ENCODE measurements at regions not wholly inside any gene's neighbourhood (a gene's known extent, or its start where the extent isn't known, plus 50 kb on each side); places are given as distances from the start of the nearest gene placed in this dataset.

DNA sequence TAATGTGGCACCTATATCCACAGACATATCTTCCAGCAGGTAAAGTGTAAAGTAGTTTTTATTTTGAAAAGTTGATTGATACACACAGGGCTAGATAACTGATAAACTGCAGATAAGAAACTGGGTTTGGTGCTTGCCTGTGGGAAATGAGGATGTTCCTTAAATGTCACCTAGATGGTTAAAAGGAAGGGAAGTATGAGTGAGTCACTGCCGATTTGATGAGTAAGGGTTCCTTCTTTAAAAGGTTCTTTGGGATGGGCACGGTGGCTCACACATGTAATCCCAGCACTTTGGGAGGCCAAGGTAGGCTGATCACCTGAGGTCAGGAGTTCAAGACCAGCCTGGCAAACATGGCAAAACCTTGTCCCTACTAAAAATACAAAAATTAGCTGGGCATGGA, 73.8 kb upstream of the FRY start:
- DNase-seq (ENCODE audit: low read depth in 2 of 2) = no peak

DNA sequence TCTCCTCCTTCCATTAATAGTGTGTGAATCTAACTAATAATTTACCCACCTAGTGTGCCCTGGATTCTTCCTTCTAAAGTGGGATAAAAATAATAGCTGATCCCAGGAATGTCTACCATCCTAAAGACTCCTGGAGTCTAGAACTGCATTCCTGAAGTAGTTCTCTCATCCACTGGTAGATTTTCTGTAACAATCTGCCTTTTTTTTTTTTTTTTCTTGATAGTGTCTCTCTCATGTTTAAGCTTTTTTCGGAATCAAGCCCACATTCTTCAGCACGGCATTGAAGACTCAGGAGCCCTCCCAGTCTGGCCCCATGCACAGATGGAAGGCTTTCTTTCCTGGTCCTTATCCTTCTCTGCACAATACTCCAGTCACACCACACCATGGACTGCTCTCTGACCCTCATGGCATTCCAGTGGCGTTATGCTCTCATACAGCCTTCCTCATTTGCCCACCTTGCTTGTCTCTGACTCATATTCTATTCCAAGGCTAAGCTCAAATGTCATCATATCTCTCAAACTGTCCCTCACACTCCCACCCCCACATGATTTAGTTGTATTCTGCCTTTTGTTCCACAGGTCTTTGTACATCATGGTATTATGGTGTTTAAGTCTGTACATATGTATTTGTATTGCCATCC, 68.7 kb upstream of the FRY start:
- DNase-seq (ENCODE audit: low read depth in 2 of 2) = no peak

DNA sequence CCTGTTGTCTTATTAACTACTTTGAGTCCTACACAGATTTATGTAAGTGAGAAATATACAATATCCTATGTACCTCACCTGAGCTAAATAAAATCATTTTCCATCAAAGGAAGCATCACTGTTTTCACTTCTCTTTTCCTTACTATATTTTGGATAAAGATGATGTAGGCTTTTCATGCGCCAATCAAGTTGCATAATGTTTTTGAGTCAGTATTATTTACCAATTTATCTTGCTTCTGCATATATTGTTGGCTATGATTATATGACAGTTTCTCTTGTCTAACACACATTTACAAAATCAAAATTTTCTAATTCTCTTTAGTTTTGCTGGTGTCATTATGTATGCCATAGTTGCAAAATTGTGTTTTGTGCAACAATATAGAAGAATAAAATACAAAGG, 67.9 kb upstream of the FRY start:
- no peak for DNase-seq (ENCODE audit: low read depth in 2 of 2)

DNA sequence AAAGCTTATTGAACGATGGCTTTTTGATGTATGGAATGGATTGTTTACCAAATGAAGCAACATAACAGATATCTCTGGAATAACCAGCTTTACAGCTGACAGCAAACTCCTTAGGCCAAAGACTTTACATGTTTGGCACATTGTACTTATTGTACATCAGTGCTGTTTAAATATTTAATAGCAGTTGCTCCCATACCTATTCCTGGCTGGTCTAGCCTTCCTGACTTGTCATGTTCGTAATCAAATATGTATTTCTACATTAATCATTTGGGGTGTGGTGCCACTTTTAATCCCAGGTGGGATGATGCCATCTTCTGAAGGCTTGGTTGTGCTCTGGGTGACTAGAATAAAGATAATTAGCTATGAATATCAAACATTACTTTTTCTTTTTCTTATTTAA, 67.4 kb upstream of the FRY start:
- DNase-seq (ENCODE audit: low read depth in 2 of 2) = no peak

DNA sequence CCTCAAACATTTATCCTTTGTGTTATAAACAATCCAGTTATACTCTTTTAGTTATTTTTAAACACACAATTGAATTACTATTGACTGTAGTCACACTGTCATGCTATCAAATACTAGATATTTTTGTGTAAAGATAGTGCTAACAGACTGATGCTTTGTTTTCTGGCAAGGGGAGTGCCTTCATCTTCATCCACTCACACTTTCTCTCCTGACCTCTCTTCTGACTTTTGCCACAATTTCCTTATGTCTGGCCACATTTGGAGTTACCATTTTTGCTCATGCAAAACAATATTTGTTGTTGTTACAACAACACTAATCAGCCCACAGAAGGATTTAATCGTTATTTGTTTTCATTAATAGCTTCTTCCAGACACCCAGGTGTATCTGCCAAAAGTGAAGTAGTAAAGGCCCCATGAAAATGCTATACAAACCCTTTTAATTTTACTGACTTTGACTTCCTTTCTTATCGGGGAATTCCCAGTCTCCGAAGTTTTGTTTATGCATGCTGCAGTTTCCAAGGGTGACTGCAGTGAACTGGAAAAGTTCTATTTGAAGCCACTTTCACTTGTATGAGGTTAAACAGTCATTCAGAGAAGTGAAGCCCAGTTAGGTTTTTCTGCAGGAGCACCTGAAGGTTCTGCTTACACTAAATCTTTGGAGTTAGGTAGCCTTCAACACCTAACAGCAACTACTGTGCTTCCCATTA, 66.1 kb upstream of the FRY start:
- DNase-seq (ENCODE audit: low read depth in 2 of 2) = no peak

DNA sequence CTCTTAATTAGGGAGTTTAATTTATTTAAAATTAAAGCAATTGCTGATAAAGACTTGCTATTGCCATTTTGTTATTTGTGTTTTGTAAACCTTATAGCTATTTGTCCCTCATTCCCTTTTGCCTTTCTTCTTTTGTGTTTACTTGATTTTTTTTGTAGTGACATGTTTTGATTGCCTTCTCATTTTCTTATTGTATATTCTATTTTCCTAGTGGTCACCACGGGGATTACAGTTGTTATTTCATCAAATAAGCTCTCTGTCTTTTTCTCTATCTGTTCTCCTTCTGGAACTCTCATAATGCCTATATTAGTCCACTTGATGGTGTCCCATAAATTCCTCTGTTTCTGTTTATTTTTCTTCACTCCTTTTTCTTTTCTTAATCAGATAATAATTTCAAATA, 64.4 kb upstream of the FRY start:
- DNase-seq (ENCODE audit: low read depth in 2 of 2) = no peak

DNA sequence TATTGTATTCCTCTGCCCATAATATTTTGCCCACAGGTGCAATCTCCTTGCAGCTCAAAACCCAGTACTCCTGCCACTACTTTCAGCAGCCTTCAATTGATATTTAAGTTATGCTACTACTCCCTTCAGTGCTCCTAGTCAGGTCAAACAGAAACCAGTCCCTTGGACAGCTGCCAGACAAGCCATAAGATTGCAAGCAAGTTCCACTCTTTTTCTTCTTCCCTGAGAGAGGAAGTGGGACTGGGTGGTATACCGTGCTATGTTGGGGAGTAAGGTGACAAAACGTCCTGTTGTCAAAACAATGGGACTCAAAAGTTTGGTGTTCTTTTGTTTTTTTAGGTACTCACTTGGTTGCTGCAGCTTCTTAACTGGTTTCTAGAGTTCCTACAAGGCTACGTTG, 63.1 kb upstream of the FRY start:
- no peak for DNase-seq (ENCODE audit: low read depth in 2 of 2)

GRCh38 chr13:31970231-31970930, 61.2 kb upstream of the FRY start:
- peak; percentile 34 to 35 for DNase-seq (ENCODE audit: low read depth in 2 of 2)

- DNase-seq (ENCODE audit: low read depth in 2 of 2) = no peak
These were observed 59.1 kb upstream of the FRY start for GRCh38 chr13:31972453-31972852.

DNA sequence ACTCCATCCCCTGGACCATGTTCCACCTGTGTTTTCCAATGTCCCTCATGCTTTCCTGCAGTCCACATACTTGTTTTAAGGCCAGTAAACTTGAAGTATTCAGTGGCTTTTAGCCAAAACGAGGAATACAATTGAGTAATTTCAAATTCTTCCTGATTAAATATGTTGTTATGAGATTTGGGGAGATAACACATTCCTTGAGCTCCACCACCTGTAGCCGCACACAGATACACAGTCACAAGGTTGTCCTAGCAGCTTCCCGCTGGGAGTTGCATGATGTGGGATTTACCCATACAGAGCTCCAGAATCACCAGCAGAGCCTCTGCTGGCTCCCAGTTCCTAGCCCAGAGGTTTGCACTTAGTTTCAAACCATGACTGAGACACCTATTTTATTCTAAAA, 53.6 kb upstream of the FRY start:
- DNase-seq (ENCODE audit: low read depth in 2 of 2) = no peak

DNA sequence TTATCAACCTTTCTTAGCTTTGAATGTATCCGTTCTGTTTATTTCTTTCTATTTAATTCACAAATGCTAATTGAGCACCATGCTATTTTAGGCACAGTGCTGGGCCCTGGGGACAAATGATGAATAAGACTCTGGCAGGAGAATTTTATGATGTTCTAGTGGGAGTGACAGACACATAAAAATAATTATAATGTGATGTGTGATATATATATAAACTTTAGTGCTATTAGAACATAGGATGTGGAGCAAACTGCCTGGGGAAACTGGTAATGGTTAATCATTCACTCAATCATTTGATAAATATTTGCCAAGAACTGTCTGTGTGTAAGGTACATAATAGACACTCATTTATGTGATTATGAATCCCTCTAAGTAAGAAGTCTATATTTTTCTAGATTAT, 50.7 kb upstream of the FRY start:
- no peak for DNase-seq (ENCODE audit: low read depth in 2 of 2)

Measured in fibroblast of skin of left quadriceps (primary cell).